Left kidney (tissue), 1 donor: ENCODE measurements at regions not wholly inside any gene's neighbourhood (a gene's known extent, or its start where the extent isn't known, plus 50 kb on each side); places are given as distances from the start of the nearest gene placed in this dataset.

Experiments
- DNase-seq: peaks from one replicate; pipeline ENCODE4 v3.0.0-alpha.2; 2013

DNA sequence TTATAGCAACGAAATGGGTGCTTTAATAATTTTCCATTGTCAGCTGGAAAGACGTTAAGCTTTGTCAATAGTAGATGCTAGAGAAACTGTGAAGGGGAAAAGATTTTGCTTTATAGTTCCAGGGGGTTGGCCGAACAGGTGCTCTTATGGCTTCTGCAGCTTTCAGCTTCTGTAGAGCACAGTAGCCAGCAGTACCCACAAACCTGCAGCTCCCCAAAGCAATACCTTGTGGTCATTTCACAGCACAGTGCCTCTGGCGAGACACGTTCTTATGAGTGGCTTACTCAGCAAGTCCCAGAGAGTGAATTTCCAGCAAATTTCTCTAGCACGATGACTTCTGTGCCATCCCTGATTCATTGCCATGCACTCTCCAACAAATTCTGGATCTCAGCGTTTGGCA lies 416.3 kb upstream of the ATP2B1 start:
- DNase-seq: no peak

GRCh38 chr12:90124289-90124688 lies 415.7 kb upstream of the ATP2B1 start:
- DNase-seq: no peak

GRCh38 chr12:90122681-90123080 lies 414.0 kb upstream of the ATP2B1 start:
- DNase-seq: no peak

DNA sequence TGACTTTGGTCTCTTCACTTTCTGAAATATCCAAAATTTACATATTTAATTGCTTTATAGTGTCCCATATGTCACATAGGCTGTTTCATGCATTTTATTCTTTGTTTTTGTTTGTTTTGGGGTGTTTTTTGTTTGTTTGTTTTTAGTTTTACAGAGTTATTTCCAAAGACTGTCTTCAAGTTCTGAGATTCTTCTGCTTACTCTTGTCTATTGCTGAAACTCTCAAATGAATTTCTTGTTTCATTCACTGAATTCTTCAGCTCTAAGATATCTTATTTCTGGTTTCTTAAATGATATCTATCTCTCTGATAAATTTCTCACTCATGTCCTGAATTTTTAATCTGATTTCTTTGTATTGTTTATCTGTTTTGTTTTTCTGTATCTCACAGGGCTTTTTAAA lies 412.0 kb upstream of the ATP2B1 start:
- no peak for DNase-seq

DNA sequence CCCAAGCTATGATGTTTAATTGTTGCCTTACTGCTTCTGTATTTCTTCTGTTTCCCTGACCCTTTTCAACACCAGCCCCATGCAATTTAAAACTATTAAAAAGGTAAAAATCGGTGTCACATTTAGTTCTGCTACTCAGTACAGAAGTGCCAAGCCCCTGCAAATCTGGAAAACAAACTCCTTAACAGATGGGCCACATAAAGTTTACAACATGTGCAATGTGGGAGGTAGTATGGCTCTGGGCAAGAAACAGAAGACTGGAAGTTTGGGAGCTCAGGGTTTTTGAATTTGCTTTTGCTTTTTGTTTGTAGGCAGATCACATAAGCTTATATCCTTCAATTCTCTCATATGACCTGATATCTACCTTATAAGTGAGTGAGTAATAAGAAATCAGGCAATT lies 404.0 kb upstream of the ATP2B1 start:
- peak; percentile 20 for DNase-seq

GRCh38 chr12:90111791-90112580 lies 403.3 kb upstream of the ATP2B1 start:
- no peak for DNase-seq

GRCh38 chr12:90106568-90106967 lies 397.9 kb upstream of the ATP2B1 start:
- no peak for DNase-seq

DNA sequence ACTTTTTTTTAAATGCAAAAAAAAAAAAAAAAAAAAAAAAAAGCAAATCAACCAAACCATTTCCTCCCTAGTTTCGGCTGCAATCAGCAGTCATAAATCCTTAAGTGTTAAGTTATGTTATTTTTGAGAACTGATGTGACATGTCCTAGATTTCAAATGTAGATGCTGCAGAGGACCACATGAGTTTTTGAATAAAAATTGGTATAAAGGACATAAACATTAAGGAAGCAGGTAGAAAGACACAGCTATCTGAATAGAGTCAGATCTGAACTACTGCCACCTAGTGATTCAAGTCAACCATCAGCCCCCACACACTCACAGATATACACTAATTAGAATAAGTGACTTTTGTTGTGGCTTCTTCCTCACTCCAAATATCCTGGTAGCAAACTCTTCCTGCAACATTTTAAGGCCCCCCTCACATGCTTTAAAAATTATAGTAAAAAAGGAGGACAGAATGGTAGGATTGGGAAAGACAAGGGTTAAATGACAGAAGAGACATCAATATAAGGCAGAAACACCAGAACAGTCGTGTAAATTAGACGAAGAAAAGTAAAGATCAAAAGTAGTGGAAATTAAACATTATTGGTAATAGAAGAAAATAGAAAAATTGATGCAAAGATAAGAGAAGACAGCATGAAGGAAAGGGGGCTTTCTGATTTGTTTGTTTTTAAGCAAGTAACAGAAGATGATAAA lies 394.5 kb upstream of the ATP2B1 start:
- peak; percentile 28 for DNase-seq

DNA sequence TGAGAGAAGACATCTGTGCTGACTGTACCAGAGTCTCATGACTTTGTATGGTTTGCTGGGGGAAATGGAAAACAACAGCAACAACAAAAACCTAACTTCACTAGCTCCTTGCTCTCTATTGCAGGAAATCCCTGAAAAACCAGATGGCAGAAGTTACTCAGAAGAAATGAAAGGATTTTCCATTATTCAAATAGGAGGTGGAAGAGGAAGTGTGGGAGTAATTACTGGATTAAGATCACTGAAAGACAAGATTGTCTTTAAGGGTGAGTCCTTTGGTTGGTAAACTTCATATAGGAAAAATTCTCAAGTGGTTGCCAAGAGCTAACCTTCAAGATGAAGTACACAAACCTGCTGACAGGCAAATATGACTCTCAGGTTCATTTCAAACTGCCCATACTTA lies 391.9 kb upstream of the ATP2B1 start:
- DNase-seq: no peak

- no peak for DNase-seq
These were observed 390.6 kb upstream of the ATP2B1 start for GRCh38 chr12:90099288-90099687.

- DNase-seq: no peak
These were observed 389.6 kb upstream of the ATP2B1 start for GRCh38 chr12:90098132-90098779.

- DNase-seq: no peak
These were observed 383.2 kb upstream of the ATP2B1 start for GRCh38 chr12:90091809-90092208.

- DNase-seq: no peak
These were observed 382.5 kb upstream of the ATP2B1 start for GRCh38 chr12:90090929-90091651.

DNA sequence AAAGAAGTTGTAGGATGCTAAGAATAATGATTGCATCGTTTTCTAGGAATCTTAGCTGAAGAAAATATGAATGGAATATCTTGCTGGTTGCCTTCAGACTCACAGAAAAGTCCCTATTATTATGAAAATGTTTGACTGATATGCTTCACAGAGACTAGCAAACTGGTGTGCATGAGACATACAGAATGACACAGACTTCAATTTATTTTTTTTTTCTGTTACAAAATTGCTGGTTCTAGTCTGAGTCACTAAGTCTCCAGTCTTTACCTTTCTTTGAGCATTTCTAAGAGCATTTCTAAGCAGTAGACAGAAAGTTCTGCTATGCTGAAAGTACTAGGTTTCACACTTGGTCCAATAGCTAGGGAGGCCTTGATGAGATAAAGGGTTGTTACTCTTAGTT lies 377.6 kb upstream of the ATP2B1 start:
- DNase-seq: no peak

- no peak for DNase-seq
These were observed 377.0 kb upstream of the ATP2B1 start for GRCh38 chr12:90085494-90086274.

- DNase-seq: no peak
These were observed 375.4 kb upstream of the ATP2B1 start for GRCh38 chr12:90084018-90084417.

DNA sequence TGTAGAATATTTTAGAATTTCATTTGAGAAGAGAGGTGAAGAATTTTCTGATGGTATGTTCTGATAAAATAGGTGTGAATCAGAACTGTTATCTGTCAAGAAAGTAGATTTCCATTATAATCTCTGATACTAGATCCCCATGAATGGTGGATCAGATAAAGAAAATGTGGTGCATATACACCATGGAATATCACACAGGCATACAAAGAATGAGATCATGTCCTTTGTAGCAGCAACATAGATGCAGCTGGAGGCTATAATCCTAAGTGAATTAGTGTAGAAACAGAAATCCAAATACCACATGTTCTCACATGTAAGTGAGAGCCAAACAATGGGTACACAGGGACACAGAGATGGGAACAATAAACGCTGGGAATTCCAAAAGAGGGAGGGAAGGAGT lies 372.0 kb upstream of the ATP2B1 start:
- no peak for DNase-seq

- DNase-seq: no peak
These were observed 371.0 kb upstream of the ATP2B1 start for GRCh38 chr12:90079529-90080210.

- DNase-seq: no peak
These were observed 369.7 kb upstream of the ATP2B1 start for GRCh38 chr12:90078344-90078743.

DNA sequence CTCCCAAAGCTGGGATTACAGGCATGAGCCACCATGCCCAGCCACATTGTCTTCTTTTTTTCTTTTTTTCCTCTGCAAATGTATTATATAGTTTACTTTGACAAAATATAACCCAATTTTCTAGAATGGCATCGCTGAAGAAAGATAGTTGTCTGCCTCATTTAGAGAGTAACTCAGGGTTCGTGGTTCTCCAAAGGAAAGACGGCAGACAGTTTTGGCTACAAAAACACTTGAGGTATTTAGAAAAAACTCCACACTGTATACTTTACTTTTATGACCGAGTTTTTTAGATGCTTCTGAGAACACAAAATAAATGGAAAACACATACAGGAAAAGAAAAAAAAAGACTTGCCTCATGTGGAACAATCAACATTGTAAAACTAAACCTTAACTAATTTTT lies 369.1 kb upstream of the ATP2B1 start:
- DNase-seq: no peak

DNA sequence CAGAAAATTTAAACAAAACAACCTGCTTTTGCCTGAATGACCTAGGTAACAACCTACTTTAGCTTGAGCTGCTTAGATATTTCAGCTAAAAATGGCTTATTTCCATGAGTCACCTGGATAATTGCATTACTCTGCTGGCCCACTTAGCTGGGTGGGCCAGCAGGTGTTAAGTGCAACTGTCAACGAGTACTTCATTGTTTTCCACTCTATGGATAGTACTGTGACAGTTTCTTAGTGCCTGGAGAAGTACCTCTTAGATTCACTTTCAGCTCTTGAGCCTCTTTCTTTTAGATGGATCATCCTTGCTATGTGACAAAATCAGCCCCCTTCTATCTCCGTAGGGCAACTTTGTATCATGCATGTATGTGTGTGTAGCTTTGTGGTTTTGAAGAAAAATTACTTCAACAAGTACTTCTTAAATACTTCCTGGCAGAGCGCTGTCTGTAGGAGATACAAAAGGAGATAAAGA lies 368.2 kb upstream of the ATP2B1 start:
- no peak for DNase-seq
